Omental fat pad (tissue), 3 donors: ENCODE measurements at regions not wholly inside any gene's neighbourhood (a gene's known extent, or its start where the extent isn't known, plus 50 kb on each side); places are given as distances from the start of the nearest gene placed in this dataset.

Source experiments
- ATAC-seq: fragments of 150-250 bp; one replicate; pipeline ENCODE4 v1.9.1; 2016; ENCODE audit warnings: mild to moderate bottlenecking, moderate library complexity; ENCODE audit not compliant: low FRiP score
- DNase-seq: peaks from one replicate; pipeline ENCODE4 v3.0.0-alpha.2; 2019; ENCODE audit warnings: low spot score
- CTCF ChIP-seq, 3 donors: fragments of 450-650 bp; IDR thresholded peaks; one replicate each; pipeline ENCODE4 v1.5.1; 2016 to 2017; ENCODE audit warnings: antibody characterized with exemption in 3 of 3, mild to moderate bottlenecking in 3 of 3, moderate library complexity in 2 of 3

GRCh38 chr5:89042746-89043145, 159.8 kb upstream of the MEF2C start:
- ATAC-seq = no peak

GRCh38 chr5:89041976-89042375, 159.0 kb upstream of the MEF2C start:
- TF ChIP-seq CTCF (IDR thresholded peaks at IDR 0.05) = no peak
- ATAC-seq (no peak), DNase-seq (no peak)

More at GRCh38 chr5:89042746-89043145, 159.8 kb upstream of the MEF2C start:
- no peak for TF ChIP-seq CTCF (IDR thresholded peaks at IDR 0.05)
- DNase-seq = no peak

- ATAC-seq = no peak
- no peak for DNase-seq
- TF ChIP-seq CTCF (IDR thresholded peaks at IDR 0.05) = no peak
Measured at GRCh38 chr5:89041249-89041779, 158.3 kb upstream of the MEF2C start.

- no peak for ATAC-seq
- no peak for DNase-seq
- no peak for TF ChIP-seq CTCF (IDR thresholded peaks at IDR 0.05)
Measured at GRCh38 chr5:89036704-89037489, 153.9 kb upstream of the MEF2C start.

- no peak for TF ChIP-seq CTCF (IDR thresholded peaks at IDR 0.05)
- no peak for ATAC-seq
- no peak for DNase-seq
Measured at GRCh38 chr5:89036166-89036565, 153.2 kb upstream of the MEF2C start.

GRCh38 chr5:89034588-89034987, 151.6 kb upstream of the MEF2C start:
- DNase-seq (no peak), ATAC-seq (no peak)
- TF ChIP-seq CTCF (IDR thresholded peaks at IDR 0.05) = no peak

GRCh38 chr5:89030798-89031197, 147.8 kb upstream of the MEF2C start:
- DNase-seq = no peak
- no peak for ATAC-seq
- TF ChIP-seq CTCF (IDR thresholded peaks at IDR 0.05) = no peak
